OCI-LY7 (cell line): ENCODE measurements at regions not wholly inside any gene's neighbourhood (a gene's known extent, or its start where the extent isn't known, plus 50 kb on each side); places are given as distances from the start of the nearest gene placed in this dataset.

Source experiments
- BruUV-seq: library from RNA; stranded (reverse); fragments of 400-500 nt; replicated peaks from 2 replicates; lab custom pipeline; 2021; lab: Mats Ljungman, UMichigan
- CTCF ChIA-PET: fragments of 300-600 bp; sonication (Branson Sonifier 250); formaldehyde crosslinking; loops from one replicate; lab custom pipeline; 2022; ENCODE audit warnings: antibody characterized with exemption; ENCODE audit not compliant: unreplicated experiment; lab: Charles Lee
- POLR2A ChIA-PET: fragments of 300-600 bp; sonication (Branson Sonifier 250); formaldehyde crosslinking; loops from one replicate; lab custom pipeline; 2022; ENCODE audit warnings: antibody characterized with exemption; lab: Charles Lee
- DNase-seq: peaks from one replicate; pipeline ENCODE4 v3.0.0-alpha.2; 2015; ENCODE audit warnings: low spot score
- H2AFZ ChIP-seq: fragments of 200-600 bp; sonication (generic), shearing (Covaris generic); 2 replicates; pipeline ENCODE4 v1.6.1; 2014; ENCODE audit warnings: mild to moderate bottlenecking, antibody characterized with exemption, low read length, moderate library complexity
- H3K27ac ChIP-seq: fragments of 200-600 bp; sonication (generic); 2 replicates; pipeline ENCODE4 v1.5.1; 2014; ENCODE audit warnings: mixed run types, low read depth, mild to moderate bottlenecking, moderate library complexity, low read length, inconsistent platforms; ENCODE audit not compliant: poor library complexity, severe bottlenecking
- H3K36me3 ChIP-seq: fragments of 200-600 bp; sonication (generic); 2 replicates; pipeline ENCODE4 v1.6.1; 2014; ENCODE audit warnings: mild to moderate bottlenecking, antibody characterized with exemption, low read length, moderate library complexity, mixed read lengths; ENCODE audit not compliant: insufficient read depth
- H3K4me1 ChIP-seq: fragments of 200-600 bp; sonication (generic); 2 replicates; pipeline ENCODE4 v1.5.1; 2014; ENCODE audit warnings: mild to moderate bottlenecking, low read length; ENCODE audit not compliant: insufficient read depth, poor library complexity, severe bottlenecking
- H3K4me2 ChIP-seq: fragments of 200-600 bp; sonication (generic); 2 replicates; pipeline ENCODE4 v1.6.1; 2014; ENCODE audit warnings: mild to moderate bottlenecking, low read length
- H3K4me3 ChIP-seq: fragments of 200-600 bp; sonication (generic); 2 replicates; pipeline ENCODE4 v1.5.1; 2014; ENCODE audit warnings: mild to moderate bottlenecking, low read depth, low read length; ENCODE audit not compliant: poor library complexity, severe bottlenecking
- H3K79me2 ChIP-seq: fragments of 200-600 bp; sonication (generic); 2 replicates; pipeline ENCODE4 v1.6.1; 2016; ENCODE audit warnings: low read depth, mild to moderate bottlenecking, low read length, moderate library complexity, mixed read lengths; ENCODE audit not compliant: insufficient read depth
- H3K9me2 ChIP-seq: fragments of 200-600 bp; sonication (generic); 2 replicates; pipeline ENCODE4 v1.6.1; 2016; ENCODE audit warnings: mild to moderate bottlenecking, low read length, mixed read lengths; ENCODE audit not compliant: insufficient read depth
- H3K9me3 ChIP-seq: fragments of 200-600 bp; sonication (generic); 2 replicates; pipeline ENCODE4 v1.6.1; 2014; ENCODE audit warnings: mild to moderate bottlenecking, mixed run types, low read length, mixed read lengths
- H4K20me1 ChIP-seq: fragments of 200-600 bp; sonication (generic); 2 replicates; pipeline ENCODE4 v1.6.1; 2014; ENCODE audit warnings: mild to moderate bottlenecking, antibody characterized with exemption, low read length, moderate library complexity, mixed read lengths; ENCODE audit not compliant: insufficient read depth
- CTCF ChIP-seq: fragments of 200-600 bp; sonication (generic); conservative IDR thresholded peaks from 2 replicates; pipeline ENCODE4 v1.5.1; 2014; ENCODE audit warnings: mild to moderate bottlenecking, antibody characterized with exemption, low read length, moderate library complexity, mixed read lengths
- EZH2phosphoT487 ChIP-seq: fragments of 200-600 bp; sonication (generic); IDR thresholded peaks from 2 replicates; pipeline ENCODE4 v1.6.1; 2018; ENCODE audit warnings: low read depth, borderline replicate concordance, mild to moderate bottlenecking, mixed run types, antibody characterized with exemption, low read length, moderate library complexity, mixed read lengths
- intact Hi-C: fragments of 100-400 bp; cut with micrococcal nuclease; formaldehyde crosslinking; loops from one replicate; pipeline ENCODE4 v1.10.0; 2022; ENCODE audit not compliant: unreplicated experiment

- intact Hi-C loops, result no loop called here
- Histone ChIP-seq H3K4me1 (no peaks in the 10 kb centered on the region), H4K20me1 (no peaks in the 10 kb centered on the region), H3K4me3 (no peak overlapping the region), H3K9me3 (no peaks in the 10 kb centered on the region), H3K4me2 (no peak overlapping the region), H3K27ac (no peak overlapping the region), H2AFZ (no peak overlapping the region), H3K79me2 (no peaks in the 10 kb centered on the region), H3K36me3 (no peaks in the 10 kb centered on the region), H3K9me2 (no peaks in the 10 kb centered on the region)
- no peak for DNase-seq
- CTCF ChIA-PET, result no interaction called here
- POLR2A ChIA-PET, result no interaction called here
- BruUV-seq, result no TSS peak
- TF ChIP-seq EZH2phosphoT487 (no peak), CTCF (no peak)
Observed at GRCh38 chr9:28378231-28378630, 805.0 kb upstream of the C9orf72 start.

GRCh38 chr9:28379082-28379481 is 805.8 kb upstream of the C9orf72 start:
- TF ChIP-seq CTCF (no peak), EZH2phosphoT487 (no peak)
- Histone ChIP-seq H3K27ac (no peak overlapping the region), H3K4me3 (no peak overlapping the region), H3K4me1 (no peaks in the 10 kb centered on the region), H2AFZ (no peak overlapping the region), H3K4me2 (no peak overlapping the region), H3K36me3 (no peaks in the 10 kb centered on the region), H4K20me1 (no peaks in the 10 kb centered on the region), H3K79me2 (no peaks in the 10 kb centered on the region), H3K9me2 (no peaks in the 10 kb centered on the region), H3K9me3 (no peaks in the 10 kb centered on the region)
- CTCF ChIA-PET, result no interaction called here
- intact Hi-C loops, result no loop called here
- POLR2A ChIA-PET, result no interaction called here
- BruUV-seq, result no TSS peak
- DNase-seq, result no peak

- ChIA-PET POLR2A (interaction anchor here (0.6 to 0.7 kb wide), 2 partner anchors 14 to 22 kb away, joined by 3 read pairs; no protein-coding TSS in a partner anchor), CTCF (no interaction called here)
- BruUV-seq, result no TSS peak
- H3K4me3 ChIP-seq, result no peak overlapping the region
- H3K4me1 ChIP-seq, result no peaks in the 10 kb centered on the region
- no peak overlapping the region for H3K27ac ChIP-seq
- intact Hi-C loops, result no loop called here
- no peaks in the 10 kb centered on the region for H4K20me1 ChIP-seq
- H2AFZ ChIP-seq, result no peak overlapping the region
- no peaks in the 10 kb centered on the region for H3K79me2 ChIP-seq
- no peak for DNase-seq
- no peaks in the 10 kb centered on the region for H3K36me3 ChIP-seq
- H3K4me2 ChIP-seq, result no peak overlapping the region
- H3K9me3 ChIP-seq, result no peaks in the 10 kb centered on the region
- TF ChIP-seq CTCF (no peak), EZH2phosphoT487 (no peak)
- no peaks in the 10 kb centered on the region for H3K9me2 ChIP-seq
Observed at GRCh38 chr9:28389411-28389810, 816.1 kb upstream of the C9orf72 start.
